ENCODE measurements at regions not wholly inside any gene's neighbourhood (a gene's known extent, or its start where the extent isn't known, plus 50 kb on each side); places are given as distances from the start of the nearest gene placed in this dataset.
"Not testable (repeated sequence)": the region's sequence is repeated elsewhere in the genome, so short reads cannot be mapped to it uniquely, and the experiment has no call there.

DNA sequence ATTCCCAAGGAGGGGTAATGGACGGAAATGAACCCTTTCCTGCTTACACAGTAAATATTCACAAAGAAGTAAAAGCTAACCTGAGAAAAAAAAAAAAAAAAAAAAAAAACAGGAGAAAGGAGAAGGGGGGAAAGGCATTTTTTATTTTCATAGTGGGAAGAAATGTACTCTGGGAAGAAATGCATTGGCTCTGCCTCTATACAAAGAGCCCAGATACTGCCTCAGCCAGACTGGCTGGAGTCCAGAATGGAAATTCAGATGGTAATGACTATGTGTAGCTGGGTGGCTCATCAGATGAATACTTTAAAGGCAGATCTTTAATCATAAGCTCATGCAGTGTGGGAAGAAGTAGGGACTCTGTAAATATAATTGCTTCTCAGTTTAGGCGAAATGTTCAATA, 124.9 kb upstream of the ZNF608 start:
- no peak for DNase-seq (ENCODE audit: low read depth in 2 of 2)

DNA sequence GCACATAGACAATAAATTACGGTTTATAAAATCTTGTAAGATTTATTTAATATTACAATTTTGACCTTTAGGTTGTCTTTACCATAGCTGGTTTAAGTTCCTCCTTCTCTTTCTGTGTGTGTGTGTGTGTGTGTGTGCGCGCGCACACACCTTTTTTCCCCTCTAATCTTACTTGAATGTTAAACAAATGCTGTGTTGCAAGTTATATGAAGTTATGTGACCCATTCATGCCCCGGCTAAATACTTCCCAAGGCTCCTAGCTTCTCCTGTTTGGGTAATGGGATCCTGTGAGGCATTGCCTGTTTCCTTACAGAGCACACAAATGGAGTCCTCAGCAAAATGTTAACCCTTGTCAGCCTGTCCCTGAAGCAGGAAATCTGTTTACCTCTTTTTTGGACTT, 125.6 kb upstream of the ZNF608 start:
- DNase-seq (ENCODE audit: low read depth in 2 of 2), result no peak

DNA sequence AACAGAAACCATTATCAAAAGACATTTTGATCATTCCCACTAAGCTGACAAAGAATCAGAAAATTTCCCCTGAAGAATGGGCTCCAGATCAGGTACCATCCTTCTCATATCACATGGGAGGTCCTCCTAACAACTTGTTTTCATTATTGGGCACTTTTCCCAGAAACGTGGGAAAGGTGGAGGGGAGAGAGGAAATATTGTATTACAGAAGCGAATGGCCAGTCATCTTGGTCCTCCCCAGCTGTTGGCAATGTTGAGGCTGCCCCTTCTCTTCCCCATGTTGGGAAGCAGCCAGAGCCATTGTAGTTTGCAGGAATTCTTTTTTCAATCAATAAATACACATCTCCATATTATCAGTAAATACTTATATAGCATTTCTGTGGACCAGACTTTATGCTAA, 126.2 kb upstream of the ZNF608 start:
- no peak for DNase-seq (ENCODE audit: low read depth in 2 of 2)

DNA sequence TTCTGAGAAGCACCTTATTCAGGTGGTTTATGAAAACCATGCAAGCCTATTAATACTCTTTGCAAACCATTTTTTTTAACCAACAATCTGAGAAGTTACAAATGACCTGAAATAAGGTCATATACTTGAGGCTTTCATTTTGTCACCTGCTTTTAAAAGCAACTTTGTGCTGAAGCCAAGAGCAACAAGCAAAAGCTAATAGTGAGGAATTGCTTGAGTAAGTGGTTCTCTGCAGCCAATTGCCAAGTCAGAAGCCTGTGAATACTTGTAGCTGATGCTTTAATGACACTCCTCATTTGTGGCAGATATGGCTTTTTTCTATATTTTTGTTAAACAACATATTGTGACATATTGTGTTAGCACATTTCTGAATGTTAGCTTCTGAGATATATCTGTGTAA, 126.7 kb upstream of the ZNF608 start:
- no peak for DNase-seq (ENCODE audit: low read depth in 2 of 2)

DNA sequence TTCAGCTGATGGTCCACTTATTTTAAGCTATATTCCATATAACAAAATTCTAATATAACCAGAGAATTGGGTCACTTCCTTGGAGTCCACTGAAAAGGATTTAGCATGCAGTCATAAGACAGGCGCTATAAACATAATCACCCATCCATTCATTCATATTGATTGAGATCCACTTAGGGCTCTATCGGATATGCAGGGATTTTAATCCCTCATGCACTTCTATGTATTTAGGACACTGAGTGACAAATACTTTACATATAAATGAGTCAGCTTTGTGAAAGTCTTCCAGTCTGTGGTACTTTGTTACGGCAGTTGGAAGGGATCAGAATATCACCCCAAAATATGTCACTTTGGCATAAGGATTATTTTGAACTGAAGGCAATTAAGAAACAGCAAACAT, 127.3 kb upstream of the ZNF608 start:
- DNase-seq (ENCODE audit: low read depth in 2 of 2), result no peak

DNA sequence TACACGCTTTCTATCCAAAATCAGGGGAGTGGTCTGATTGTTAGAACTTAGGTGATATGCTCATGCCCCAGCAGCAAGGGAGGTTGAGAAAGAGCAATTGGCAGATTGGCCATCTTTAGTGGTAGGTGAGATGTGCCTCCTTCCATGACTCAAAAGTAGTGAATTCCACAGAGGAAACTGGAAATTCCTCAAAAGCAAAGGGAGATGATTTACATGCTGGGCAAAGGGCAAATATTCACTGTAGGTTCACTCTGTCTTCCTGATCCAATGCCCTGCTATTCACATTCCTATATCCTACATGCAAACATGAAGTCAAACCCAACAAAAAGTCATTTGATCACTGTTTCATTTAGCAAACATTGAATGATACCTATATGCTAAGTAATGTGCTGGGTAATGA, 130.1 kb upstream of the ZNF608 start:
- DNase-seq (ENCODE audit: low read depth in 2 of 2), result no peak

DNA sequence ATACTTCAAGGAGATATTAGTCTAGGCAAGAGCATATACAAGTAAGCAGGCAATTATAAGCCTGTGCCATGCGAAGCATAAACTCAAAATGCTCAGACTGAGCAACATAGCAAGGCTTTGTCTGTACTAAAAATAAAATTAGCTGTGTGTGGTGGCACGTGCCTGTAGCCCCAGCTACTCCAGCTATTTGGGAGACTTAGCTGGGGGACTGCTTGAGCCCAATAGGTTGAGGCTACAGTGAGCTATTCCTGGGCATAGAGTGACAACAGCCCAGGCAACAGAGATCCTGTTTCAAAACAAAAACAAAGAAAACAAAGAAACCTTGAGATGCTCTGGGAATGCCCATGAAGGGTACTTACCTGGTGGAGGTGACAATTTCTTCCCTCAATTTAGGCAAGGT, 130.5 kb upstream of the ZNF608 start:
- no peak for DNase-seq (ENCODE audit: low read depth in 2 of 2)

DNA sequence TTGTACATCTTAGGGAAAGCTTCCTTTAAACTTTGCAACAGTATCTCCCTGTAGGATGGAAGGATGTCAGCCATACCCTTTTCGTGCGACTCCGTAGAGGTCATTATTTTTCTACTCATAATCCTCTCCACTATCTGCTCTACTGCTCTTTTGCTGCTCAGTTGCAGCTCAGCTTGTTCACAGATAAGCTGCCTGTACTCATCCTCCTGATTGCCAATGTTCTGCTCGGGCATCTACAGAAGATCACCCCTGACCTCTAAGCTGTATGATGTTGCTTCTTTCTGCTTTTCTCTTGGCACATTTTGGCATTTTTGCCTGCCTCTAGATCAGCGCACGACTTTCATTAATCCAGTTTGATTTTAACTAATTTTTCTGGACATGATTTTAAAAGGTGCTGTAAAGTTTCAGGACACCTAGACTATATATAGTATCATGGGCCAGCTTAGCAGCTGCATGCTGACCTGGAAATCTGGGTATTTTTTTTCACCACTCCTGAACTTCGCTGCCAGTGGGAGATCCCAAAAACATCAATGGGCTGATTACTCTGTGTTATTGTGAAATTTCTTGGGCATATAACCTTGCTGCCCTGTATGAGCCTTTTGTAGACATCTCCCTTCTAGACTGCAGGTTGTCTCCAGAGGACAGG, 131.2 kb upstream of the ZNF608 start:
- no peak for DNase-seq (ENCODE audit: low read depth in 2 of 2)

DNA sequence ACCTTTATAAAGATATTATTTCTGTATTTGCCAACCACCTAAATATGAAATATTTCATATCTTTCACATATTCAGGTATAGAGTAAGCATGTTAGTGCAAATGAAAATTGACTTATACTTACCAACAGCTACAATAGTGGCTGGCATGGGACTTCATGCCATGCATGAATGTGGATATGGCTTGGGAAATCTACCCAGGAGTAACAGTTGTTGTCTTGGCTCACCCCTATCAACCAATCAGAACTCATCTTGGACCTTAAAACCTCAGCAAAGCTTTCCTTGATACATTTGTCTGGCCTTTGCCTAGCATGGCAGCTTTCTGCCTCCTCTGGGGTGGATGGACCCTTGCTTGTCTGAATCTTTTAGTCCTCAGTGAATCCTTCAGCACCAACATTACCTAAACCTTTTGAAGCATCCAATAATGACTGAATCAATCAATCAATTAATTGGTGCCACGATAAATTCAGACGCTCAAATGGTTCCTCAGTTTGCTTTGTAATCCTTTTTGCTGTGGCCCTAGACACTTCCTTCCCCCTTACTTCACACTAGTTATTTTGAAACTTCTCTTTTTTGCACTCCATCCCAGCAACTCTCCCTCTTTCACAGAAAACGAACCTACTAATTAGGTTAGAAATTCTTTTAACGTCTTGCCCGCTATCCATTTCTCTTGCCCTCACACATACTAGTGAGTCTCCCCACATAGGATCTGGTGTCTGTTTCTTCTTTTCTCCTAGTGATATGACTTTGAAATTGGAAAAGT, 132.3 kb upstream of the ZNF608 start:
- no peak for DNase-seq (ENCODE audit: low read depth in 2 of 2)

DNA sequence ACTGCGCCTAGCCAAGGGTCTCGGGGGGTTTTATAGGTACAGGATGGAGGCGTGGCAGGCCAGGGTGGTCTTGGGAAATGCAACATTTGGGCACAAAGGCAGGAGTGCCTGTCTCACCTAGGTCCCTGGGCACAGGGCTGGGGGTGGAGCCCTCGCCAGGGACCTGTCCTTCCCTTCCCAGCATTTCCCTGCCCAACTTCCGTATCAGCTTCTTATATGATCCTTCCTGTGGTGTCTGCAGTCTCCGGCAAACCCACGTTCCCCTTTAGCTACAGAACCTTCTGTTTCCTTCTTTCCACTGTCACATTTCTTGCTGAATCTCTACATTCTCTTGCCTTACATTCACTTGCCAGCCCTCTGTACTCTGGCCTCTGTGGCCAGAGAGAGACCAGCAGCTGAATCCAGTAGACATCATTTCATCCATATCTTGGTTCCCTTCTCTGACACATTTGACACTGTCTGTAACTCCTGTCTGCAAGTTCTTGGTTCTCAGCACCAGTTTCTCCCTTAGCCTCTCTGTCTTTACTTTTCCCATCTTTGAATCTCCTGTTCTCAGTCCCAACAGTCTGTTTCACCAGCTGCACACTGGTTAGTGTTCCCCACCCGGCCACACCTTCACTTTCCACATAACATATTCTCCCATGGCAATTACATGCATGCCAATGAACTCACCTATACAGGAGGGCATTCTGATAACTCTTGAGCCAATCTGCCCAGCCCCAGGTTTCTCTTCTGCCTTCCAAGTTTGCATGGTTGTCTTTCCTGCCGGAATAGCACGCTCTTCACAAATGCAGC, 134.7 kb upstream of the ZNF608 start:
- DNase-seq (ENCODE audit: low read depth in 2 of 2), result no peak

DNA sequence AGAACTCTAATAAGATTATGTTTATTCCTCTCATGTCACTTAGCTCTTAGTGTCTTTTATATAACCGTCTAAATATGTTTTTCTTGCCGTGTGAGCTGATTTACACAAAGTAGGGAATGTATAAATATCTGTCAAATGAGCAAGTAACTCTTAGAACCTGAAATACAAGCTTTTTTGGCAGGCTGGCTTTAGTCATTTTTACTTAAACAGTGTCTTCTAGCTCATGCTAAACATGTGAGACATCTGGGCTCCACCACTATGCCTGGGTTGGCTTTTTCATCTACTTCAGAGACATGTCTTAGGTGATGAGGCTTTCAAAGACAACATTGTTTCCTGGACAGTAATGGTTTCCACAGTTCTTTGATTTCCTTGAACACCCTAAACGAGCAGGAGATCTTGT, 137.2 kb upstream of the ZNF608 start:
- no peak for DNase-seq (ENCODE audit: low read depth in 2 of 2)

DNA sequence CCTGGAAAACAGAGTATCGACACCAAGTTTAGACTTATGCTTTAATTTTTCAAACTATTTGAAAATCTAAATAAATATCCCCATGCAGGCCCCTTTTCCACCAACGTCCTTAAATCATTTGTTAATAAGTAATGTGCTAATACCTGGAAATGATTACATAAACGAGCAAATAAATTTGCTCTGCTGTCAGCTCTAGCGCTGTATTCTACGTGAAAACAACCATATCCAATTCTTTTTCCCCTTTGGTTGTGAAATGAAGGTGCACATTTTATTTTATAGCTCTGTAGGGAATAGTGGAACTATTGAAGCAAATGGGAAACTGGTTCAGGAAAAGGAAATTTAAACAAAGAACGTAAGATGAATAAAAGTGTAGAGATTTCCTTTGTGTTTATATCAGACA, 137.7 kb upstream of the ZNF608 start:
- no peak for DNase-seq (ENCODE audit: low read depth in 2 of 2)

DNA sequence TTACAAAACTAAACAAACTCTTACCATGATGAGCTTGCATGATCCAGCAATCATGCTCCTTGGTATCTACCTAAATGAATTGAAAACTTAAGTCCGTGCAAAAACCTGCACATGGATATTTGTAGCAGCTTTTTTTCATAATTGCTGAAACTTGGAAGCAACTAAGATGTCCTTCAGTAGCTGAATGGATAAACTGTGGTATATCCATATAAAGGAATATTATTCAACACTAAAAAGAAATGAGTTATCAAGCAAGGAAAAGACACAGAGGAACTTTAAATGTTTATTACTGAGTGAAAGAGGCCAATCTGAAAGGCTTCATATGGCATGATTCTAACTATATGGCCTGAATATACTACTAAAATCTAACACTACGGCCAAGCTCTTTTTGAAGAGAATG, 139.1 kb upstream of the ZNF608 start:
- no peak for DNase-seq (ENCODE audit: low read depth in 2 of 2)

DNA sequence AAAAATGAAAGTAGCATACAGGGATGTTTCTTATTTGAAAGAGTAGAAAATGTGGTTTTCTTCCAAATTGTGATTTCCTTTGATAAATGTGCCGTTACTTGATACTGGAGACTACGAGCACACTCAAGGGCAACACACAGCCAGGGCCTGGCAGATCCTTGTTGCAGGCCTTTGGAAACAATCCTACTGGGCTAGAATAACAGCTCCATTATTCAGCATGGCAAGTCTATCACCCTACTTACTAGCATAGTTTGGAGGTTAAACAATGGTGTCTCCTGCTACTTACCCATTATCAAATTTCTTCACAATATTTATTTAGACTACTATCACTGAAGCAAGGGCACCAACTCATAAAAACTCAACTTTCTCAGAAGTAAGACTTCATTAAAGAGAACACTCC, 140.8 kb upstream of the ZNF608 start:
- DNase-seq (ENCODE audit: low read depth in 2 of 2), result no peak

DNA sequence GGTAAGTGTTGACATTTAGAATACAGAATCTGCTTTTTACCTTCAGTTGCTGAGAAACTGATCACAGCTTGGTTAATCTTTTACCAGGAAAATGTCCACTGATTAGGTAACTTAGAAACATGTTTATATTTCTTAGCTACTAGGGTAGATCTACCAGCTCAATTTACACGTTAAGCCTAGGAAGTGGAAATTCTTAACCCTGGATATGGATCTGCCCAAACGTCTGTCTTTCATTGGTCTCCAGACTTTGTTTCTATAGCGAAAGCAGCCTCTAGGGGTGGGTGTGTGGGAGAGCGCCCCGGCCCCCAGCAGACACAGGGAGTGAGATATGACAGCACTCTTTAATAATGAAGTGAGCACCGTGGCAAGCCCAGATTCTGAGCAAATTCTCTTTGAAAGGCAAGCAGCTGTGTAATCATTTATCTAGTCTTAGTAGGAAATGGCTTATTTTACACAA, 141.6 kb upstream of the ZNF608 start:
- no peak for DNase-seq (ENCODE audit: low read depth in 2 of 2)

DNA sequence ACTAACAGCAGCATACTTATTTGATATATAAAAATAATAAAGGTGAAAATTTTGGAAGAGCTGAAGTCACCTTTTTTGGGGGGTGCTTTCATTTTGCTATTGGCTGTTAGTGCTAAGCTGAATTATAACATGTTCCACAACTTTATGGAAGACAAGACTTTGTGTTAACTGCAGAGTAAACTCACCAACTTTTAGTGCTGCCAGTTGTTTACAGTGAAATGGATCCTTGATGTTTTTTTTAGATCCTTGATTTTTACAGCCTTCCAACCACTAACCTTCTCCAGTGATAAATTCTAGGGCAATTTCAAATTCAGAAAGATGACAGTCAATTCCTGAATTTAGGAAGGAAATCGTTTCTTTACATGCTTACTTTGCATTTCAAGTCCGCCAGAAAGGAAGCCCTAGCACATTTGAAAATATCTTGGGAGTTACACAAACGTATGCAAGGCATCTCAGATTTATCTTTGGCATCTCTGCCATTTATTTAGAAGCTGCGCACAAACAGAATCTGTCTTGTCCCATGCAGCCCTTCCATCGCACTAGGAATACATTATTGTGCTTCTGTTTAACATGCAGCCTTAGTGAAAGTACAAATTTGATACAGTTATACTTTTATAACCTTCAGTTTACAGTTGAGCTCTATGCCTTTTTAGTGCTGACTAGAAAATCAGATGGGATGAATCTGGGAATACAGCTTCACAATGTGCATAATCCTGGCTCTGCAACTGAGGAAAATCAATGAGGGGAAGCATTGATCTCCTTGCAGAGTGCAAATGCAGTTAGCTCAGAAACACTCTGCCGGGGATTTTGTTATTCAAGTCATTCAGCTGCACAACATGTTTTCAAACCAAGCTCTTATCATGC, 142.4 kb upstream of the ZNF608 start:
- no peak for DNase-seq (ENCODE audit: low read depth in 2 of 2)

DNA sequence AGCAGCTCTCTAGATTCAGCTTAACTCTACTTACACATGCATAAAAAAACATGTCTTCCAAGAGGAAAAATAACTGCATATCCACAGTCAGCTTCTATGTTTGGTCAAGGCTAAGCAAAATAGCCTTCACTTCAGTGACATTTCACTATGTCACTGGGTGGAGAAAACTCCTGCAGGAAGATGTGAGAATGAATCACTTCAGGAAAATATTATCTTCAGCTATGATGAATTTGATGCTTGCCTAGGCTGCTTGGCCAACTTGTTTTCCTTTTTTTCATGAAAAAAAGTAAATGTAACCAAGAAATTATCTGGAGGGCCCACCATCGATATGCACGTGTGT, 143.0 kb upstream of the ZNF608 start:
- no peak for DNase-seq (ENCODE audit: low read depth in 2 of 2)

DNA sequence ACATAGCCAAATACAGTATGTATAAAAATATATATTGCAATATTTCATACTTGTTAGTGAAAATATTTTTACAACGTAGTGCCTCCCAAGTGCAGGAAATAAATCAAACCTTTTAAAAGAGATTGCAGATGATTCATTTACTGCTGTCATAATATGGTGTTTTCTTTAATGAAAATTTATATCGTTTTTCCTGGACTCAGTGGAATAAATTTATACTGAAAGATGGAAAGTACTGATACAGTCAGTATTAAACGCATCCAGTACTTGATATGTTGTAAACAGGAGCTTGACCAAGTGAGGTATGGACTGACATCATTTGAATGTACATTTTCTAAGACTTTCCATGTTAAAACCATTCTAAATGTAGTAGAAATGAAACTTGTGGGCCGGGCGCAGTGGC, 143.4 kb upstream of the ZNF608 start:
- no peak for DNase-seq (ENCODE audit: low read depth in 2 of 2)

DNA sequence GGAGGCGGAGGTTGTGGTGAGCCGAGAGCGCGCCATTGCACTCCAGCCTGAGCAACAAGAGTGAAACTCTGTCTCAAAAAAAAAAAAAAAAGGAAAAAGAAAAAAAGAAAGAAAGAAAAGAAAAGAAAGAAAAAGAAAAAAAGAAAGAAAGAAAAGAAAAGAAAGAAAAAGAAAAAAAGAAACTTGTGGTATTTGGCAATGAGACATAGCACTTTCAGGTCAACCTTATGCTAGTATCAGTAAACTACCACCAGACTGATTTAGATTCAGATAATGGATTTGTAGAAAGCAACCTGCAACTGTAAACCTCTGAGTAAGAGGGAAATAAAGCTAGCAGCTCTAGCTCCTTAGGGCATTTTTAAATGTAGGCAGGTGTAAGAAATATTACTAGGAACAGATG, 144.0 kb upstream of the ZNF608 start:
- DNase-seq (ENCODE audit: low read depth in 2 of 2), result not testable (repeated sequence)

DNA sequence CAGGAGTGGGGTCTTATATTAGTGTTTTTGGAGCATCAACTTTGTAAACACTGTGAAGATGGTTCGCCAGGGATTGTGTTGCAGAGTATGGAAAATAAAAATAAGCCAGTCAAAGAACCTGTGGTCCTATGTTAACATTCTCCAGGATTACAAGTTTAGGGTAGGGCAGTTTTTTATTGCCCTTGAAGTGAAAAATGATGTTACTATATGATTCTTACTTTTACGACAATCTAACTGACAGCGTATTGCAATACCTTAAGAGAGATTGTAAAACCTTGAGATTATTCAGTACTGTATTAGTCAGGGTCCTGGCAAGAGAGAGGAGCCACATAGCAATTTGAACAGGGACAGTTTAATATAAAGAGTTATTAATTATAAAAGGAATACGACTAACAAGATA, 144.7 kb upstream of the ZNF608 start:
- DNase-seq (ENCODE audit: low read depth in 2 of 2), result no peak

DNA sequence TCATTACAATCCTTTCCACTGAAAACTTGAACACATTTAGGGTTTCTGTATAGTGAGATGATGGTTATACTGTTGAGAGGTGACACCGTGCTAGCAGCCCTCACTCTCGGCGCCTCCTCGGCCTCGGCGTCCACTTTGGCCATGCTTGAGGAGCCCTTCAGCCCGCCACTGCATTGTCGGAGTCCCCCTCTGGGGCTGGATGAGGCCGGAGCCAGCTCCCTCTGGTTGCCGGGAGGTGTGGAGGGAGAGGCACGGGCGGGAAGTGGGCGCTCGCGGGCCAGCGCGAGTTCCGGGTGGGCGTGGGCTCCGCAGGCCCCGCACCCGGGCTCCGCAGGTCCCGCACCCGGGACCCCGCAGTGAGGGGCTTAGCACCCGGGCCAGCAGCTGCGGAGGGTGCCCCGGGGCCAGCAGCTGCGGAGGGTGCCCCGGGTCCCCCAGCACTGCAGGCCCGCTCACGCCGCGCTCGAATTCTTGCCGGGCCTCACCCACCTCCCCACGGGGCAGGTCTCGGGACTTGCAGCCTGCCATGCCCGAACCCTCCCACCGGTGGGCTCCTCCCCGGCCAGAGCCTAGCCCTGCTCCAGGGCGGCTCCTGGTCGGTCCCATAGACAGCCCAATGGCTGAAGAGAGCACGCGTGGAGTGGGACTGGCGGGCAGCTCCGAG, 145.9 kb upstream of the ZNF608 start:
- DNase-seq (ENCODE audit: low read depth in 2 of 2), result no peak

DNA sequence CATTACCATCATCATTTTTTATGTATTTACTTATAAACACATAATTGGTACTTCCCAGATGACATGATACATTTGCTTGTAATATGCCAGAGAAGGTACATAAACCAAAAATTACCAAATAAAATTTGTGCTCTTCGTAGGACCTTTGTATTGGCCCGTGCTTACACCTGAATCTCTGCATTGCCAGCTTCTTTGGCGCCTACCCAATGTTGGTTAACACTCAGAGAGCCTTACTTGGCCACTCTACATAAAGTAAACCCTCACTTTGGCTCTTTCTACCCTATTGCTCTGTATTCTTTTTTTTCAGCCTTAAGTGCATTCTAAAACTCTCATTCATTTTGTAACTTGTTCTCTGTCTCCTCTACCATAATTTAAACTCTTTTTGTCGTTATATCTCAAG, 148.1 kb upstream of the ZNF608 start:
- no peak for DNase-seq (ENCODE audit: low read depth in 2 of 2)

Data from activated CD4-positive, alpha-beta T cell treated with anti-CD3 and anti-CD28 coated beads for 24 hours (primary cell).